ENCODE measurements at regions not wholly inside any gene's neighbourhood (a gene's known extent, or its start where the extent isn't known, plus 50 kb on each side); places are given as distances from the start of the nearest gene placed in this dataset.

GRCh38 chr1:116832932-116833578 lies 76.7 kb upstream of the PTGFRN start:
- TF ChIP-seq CTCF (IDR thresholded peaks at IDR 0.05; ENCODE audit: poor library complexity) (no peak), EZH2phosphoT487 (IDR thresholded peaks at IDR 0.05; ENCODE audit: low read depth, severe bottlenecking, unreplicated experiment) (no peak), EZH2 (IDR thresholded peaks at IDR 0.05; ENCODE audit: borderline replicate concordance) (no peak)
